ENCODE measurements at regions not wholly inside any gene's neighbourhood (a gene's known extent, or its start where the extent isn't known, plus 50 kb on each side); places are given as distances from the start of the nearest gene placed in this dataset.

- peaks cover 0 to 2% (median 0%) of the 10 kb centered on the region in 3 donors for H3K27me3 ChIP-seq (ENCODE audit: control insufficient read depth in 3 of 3, insufficient read depth in 3 of 3, low read length in 3 of 3)
- no peak overlapping the region for H3K4me3 ChIP-seq (ENCODE audit: low read length in 3 of 3)
- H3K4me1 ChIP-seq (ENCODE audit: control insufficient read depth in 3 of 3, insufficient read depth in 3 of 3, low read length in 3 of 3): no peaks in the 10 kb centered on the region
- no peak overlapping the region for H3K9ac ChIP-seq (ENCODE audit: low read depth in 1 of 3, low read length in 3 of 3)
- no peaks in the 10 kb centered on the region for H3K9me3 ChIP-seq (ENCODE audit: control insufficient read depth in 3 of 3, low read length in 3 of 3)
- H3K36me3 ChIP-seq (ENCODE audit: control insufficient read depth in 3 of 3, insufficient read depth in 3 of 3, low read length in 3 of 3): no peaks in the 10 kb centered on the region
- H3K27ac ChIP-seq (ENCODE audit: low read depth, low read length): no peak overlapping the region
Observed at GRCh38 chr1:14251871-14252270, 346.6 kb upstream of the KAZN start.

GRCh38 chr1:14253676-14254075, 344.8 kb upstream of the KAZN start:
- no peak overlapping the region for H3K9ac ChIP-seq (ENCODE audit: low read depth in 1 of 3, low read length in 3 of 3)
- H3K4me1 ChIP-seq (ENCODE audit: control insufficient read depth in 3 of 3, insufficient read depth in 3 of 3, low read length in 3 of 3): no peaks in the 10 kb centered on the region
- H3K36me3 ChIP-seq (ENCODE audit: control insufficient read depth in 3 of 3, insufficient read depth in 3 of 3, low read length in 3 of 3): no peaks in the 10 kb centered on the region
- no peak overlapping the region for H3K27ac ChIP-seq (ENCODE audit: low read depth, low read length)
- H3K27me3 ChIP-seq (ENCODE audit: control insufficient read depth in 3 of 3, insufficient read depth in 3 of 3, low read length in 3 of 3): peaks cover 0 to 2% (median 0%) of the 10 kb centered on the region in 3 donors
- H3K4me3 ChIP-seq (ENCODE audit: low read length in 3 of 3): no peak overlapping the region
- H3K9me3 ChIP-seq (ENCODE audit: control insufficient read depth in 3 of 3, low read length in 3 of 3): no peaks in the 10 kb centered on the region

DNA sequence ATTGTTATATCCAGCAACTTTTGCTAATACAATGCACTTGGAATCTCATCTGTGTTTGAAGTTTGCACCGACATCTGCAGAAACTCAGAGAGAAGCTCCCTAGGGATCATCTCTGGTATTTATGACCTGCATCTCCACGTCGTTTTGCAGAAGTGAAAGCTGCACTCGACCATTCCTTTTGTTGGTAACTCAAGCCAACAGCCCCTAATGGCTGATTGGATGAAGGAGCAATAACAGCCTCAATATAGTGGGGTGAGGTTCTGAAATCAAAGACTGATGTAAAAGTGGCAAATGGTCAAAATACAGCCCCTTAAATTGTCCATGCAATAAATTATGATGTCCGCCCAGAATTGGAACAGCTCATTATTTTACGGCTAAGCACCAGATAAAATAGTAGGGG, 344.2 kb upstream of the KAZN start:
- H3K4me3 ChIP-seq (ENCODE audit: low read length in 3 of 3): no peak overlapping the region
- H3K4me1 ChIP-seq (ENCODE audit: control insufficient read depth in 3 of 3, insufficient read depth in 3 of 3, low read length in 3 of 3): peaks cover 0 to 3% (median 0%) of the 10 kb centered on the region in 3 donors
- no peaks in the 10 kb centered on the region for H3K9me3 ChIP-seq (ENCODE audit: control insufficient read depth in 3 of 3, low read length in 3 of 3)
- H3K27me3 ChIP-seq (ENCODE audit: control insufficient read depth in 3 of 3, insufficient read depth in 3 of 3, low read length in 3 of 3): peaks cover 0 to 7% (median 0%) of the 10 kb centered on the region in 3 donors
- no peaks in the 10 kb centered on the region for H3K36me3 ChIP-seq (ENCODE audit: control insufficient read depth in 3 of 3, insufficient read depth in 3 of 3, low read length in 3 of 3)
- no peak overlapping the region for H3K9ac ChIP-seq (ENCODE audit: low read depth in 1 of 3, low read length in 3 of 3)
- H3K27ac ChIP-seq (ENCODE audit: low read depth, low read length): no peak overlapping the region

GRCh38 chr1:14255233-14255632, 343.3 kb upstream of the KAZN start:
- Histone ChIP-seq H3K4me3 (ENCODE audit: low read length in 3 of 3) (no peak overlapping the region), H3K36me3 (ENCODE audit: control insufficient read depth in 3 of 3, insufficient read depth in 3 of 3, low read length in 3 of 3) (no peaks in the 10 kb centered on the region), H3K27ac (ENCODE audit: low read depth, low read length) (no peak overlapping the region), H3K9me3 (ENCODE audit: control insufficient read depth in 3 of 3, low read length in 3 of 3) (no peaks in the 10 kb centered on the region), H3K4me1 (ENCODE audit: control insufficient read depth in 3 of 3, insufficient read depth in 3 of 3, low read length in 3 of 3) (peaks cover 0 to 3% (median 0%) of the 10 kb centered on the region in 3 donors), H3K27me3 (ENCODE audit: control insufficient read depth in 3 of 3, insufficient read depth in 3 of 3, low read length in 3 of 3) (peaks cover 0 to 12% (median 0%) of the 10 kb centered on the region in 3 donors), H3K9ac (ENCODE audit: low read depth in 1 of 3, low read length in 3 of 3) (no peak overlapping the region)

GRCh38 chr1:14255711-14256110, 342.8 kb upstream of the KAZN start:
- Histone ChIP-seq H3K4me1 (ENCODE audit: control insufficient read depth in 3 of 3, insufficient read depth in 3 of 3, low read length in 3 of 3) (peaks cover 0 to 3% (median 0%) of the 10 kb centered on the region in 3 donors), H3K4me3 (ENCODE audit: low read length in 3 of 3) (no peak overlapping the region), H3K9ac (ENCODE audit: low read depth in 1 of 3, low read length in 3 of 3) (no peak overlapping the region), H3K27ac (ENCODE audit: low read depth, low read length) (no peak overlapping the region), H3K9me3 (ENCODE audit: control insufficient read depth in 3 of 3, low read length in 3 of 3) (no peaks in the 10 kb centered on the region), H3K36me3 (ENCODE audit: control insufficient read depth in 3 of 3, insufficient read depth in 3 of 3, low read length in 3 of 3) (no peaks in the 10 kb centered on the region), H3K27me3 (ENCODE audit: control insufficient read depth in 3 of 3, insufficient read depth in 3 of 3, low read length in 3 of 3) (peaks cover 0 to 12% (median 0%) of the 10 kb centered on the region in 3 donors)

- H3K27me3 ChIP-seq (ENCODE audit: control insufficient read depth in 3 of 3, insufficient read depth in 3 of 3, low read length in 3 of 3): peaks cover 0 to 10% (median 2%) of the 10 kb centered on the region in 3 donors
- H3K9ac ChIP-seq (ENCODE audit: low read depth in 1 of 3, low read length in 3 of 3): no peak overlapping the region
- no peaks in the 10 kb centered on the region for H3K9me3 ChIP-seq (ENCODE audit: control insufficient read depth in 3 of 3, low read length in 3 of 3)
- no peak overlapping the region for H3K4me3 ChIP-seq (ENCODE audit: low read length in 3 of 3)
- no peak overlapping the region for H3K27ac ChIP-seq (ENCODE audit: low read depth, low read length)
- H3K4me1 ChIP-seq (ENCODE audit: control insufficient read depth in 3 of 3, insufficient read depth in 3 of 3, low read length in 3 of 3): peaks cover 0 to 3% (median 0%) of the 10 kb centered on the region in 3 donors
- H3K36me3 ChIP-seq (ENCODE audit: control insufficient read depth in 3 of 3, insufficient read depth in 3 of 3, low read length in 3 of 3): no peaks in the 10 kb centered on the region
Observed at GRCh38 chr1:14259191-14259757, 339.2 kb upstream of the KAZN start.

GRCh38 chr1:14260480-14260879, 338.0 kb upstream of the KAZN start:
- peaks cover 0 to 10% (median 3%) of the 10 kb centered on the region in 3 donors for H3K27me3 ChIP-seq (ENCODE audit: control insufficient read depth in 3 of 3, insufficient read depth in 3 of 3, low read length in 3 of 3)
- H3K27ac ChIP-seq (ENCODE audit: low read depth, low read length): no peak overlapping the region
- no peak overlapping the region for H3K4me3 ChIP-seq (ENCODE audit: low read length in 3 of 3)
- H3K9me3 ChIP-seq (ENCODE audit: control insufficient read depth in 3 of 3, low read length in 3 of 3): no peaks in the 10 kb centered on the region
- H3K4me1 ChIP-seq (ENCODE audit: control insufficient read depth in 3 of 3, insufficient read depth in 3 of 3, low read length in 3 of 3): peaks cover 0 to 3% (median 0%) of the 10 kb centered on the region in 3 donors
- no peak overlapping the region for H3K9ac ChIP-seq (ENCODE audit: low read depth in 1 of 3, low read length in 3 of 3)
- no peaks in the 10 kb centered on the region for H3K36me3 ChIP-seq (ENCODE audit: control insufficient read depth in 3 of 3, insufficient read depth in 3 of 3, low read length in 3 of 3)

DNA sequence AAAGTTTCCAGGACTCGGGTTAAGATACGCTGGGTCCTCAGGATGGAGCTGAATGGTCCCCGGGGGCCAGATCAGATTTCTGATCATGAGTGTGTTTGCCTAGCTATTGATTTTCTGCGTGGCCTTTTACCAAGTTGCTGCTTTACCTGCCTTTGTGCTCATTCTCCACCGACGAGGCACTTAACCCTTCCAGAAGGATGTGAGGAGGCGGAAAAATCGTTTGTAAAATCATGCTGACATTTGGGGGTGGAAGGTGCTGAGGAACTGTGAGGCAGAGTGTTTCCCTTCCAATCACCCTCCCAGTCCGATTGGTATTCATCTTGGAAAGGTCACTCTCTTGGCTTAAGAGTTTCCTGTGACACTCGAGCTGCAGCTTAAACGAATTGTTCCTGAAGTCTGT, 337.1 kb upstream of the KAZN start:
- Histone ChIP-seq H3K4me3 (ENCODE audit: low read length in 3 of 3) (no peak overlapping the region), H3K9ac (ENCODE audit: low read depth in 1 of 3, low read length in 3 of 3) (no peak overlapping the region), H3K4me1 (ENCODE audit: control insufficient read depth in 3 of 3, insufficient read depth in 3 of 3, low read length in 3 of 3) (peaks cover 0 to 3% (median 0%) of the 10 kb centered on the region in 3 donors), H3K36me3 (ENCODE audit: control insufficient read depth in 3 of 3, insufficient read depth in 3 of 3, low read length in 3 of 3) (no peaks in the 10 kb centered on the region), H3K27me3 (ENCODE audit: control insufficient read depth in 3 of 3, insufficient read depth in 3 of 3, low read length in 3 of 3) (peaks cover 0 to 10% (median 3%) of the 10 kb centered on the region in 3 donors), H3K27ac (ENCODE audit: low read depth, low read length) (no peak overlapping the region), H3K9me3 (ENCODE audit: control insufficient read depth in 3 of 3, low read length in 3 of 3) (no peaks in the 10 kb centered on the region)

- Histone ChIP-seq H3K4me1 (ENCODE audit: control insufficient read depth in 3 of 3, insufficient read depth in 3 of 3, low read length in 3 of 3) (peaks cover 0 to 3% (median 0%) of the 10 kb centered on the region in 3 donors), H3K27ac (ENCODE audit: low read depth, low read length) (no peak overlapping the region), H3K27me3 (ENCODE audit: control insufficient read depth in 3 of 3, insufficient read depth in 3 of 3, low read length in 3 of 3) (peaks cover 0 to 10% (median 3%) of the 10 kb centered on the region in 3 donors), H3K9ac (ENCODE audit: low read depth in 1 of 3, low read length in 3 of 3) (no peak overlapping the region), H3K36me3 (ENCODE audit: control insufficient read depth in 3 of 3, insufficient read depth in 3 of 3, low read length in 3 of 3) (no peaks in the 10 kb centered on the region), H3K4me3 (ENCODE audit: low read length in 3 of 3) (no peak overlapping the region), H3K9me3 (ENCODE audit: control insufficient read depth in 3 of 3, low read length in 3 of 3) (no peaks in the 10 kb centered on the region)
Observed at GRCh38 chr1:14262637-14263036, 335.8 kb upstream of the KAZN start.

DNA sequence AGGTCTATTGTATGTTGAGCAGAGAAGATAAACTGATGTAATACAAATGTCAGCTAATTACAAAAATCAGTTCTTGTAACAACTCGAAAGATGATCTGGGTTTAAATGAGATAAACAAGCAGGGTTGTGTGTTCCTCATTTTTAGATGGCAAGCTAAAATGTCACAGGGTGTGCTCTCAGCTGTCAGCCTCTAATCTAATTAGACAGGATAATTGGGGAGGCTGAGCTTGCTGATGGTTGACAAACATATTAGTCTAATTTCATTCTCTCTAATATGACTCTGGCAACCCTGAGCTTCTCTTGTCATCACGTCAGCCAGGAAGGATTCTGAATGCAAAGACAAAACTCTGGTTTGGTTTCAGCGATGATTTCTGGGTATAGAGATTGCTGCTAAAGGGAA, 335.3 kb upstream of the KAZN start:
- H3K27ac ChIP-seq (ENCODE audit: low read depth, low read length): no peak overlapping the region
- peaks cover 0 to 3% (median 0%) of the 10 kb centered on the region in 3 donors for H3K4me1 ChIP-seq (ENCODE audit: control insufficient read depth in 3 of 3, insufficient read depth in 3 of 3, low read length in 3 of 3)
- H3K9me3 ChIP-seq (ENCODE audit: control insufficient read depth in 3 of 3, low read length in 3 of 3): no peaks in the 10 kb centered on the region
- peaks cover 0 to 10% (median 3%) of the 10 kb centered on the region in 3 donors for H3K27me3 ChIP-seq (ENCODE audit: control insufficient read depth in 3 of 3, insufficient read depth in 3 of 3, low read length in 3 of 3)
- no peak overlapping the region for H3K4me3 ChIP-seq (ENCODE audit: low read length in 3 of 3)
- H3K36me3 ChIP-seq (ENCODE audit: control insufficient read depth in 3 of 3, insufficient read depth in 3 of 3, low read length in 3 of 3): no peaks in the 10 kb centered on the region
- H3K9ac ChIP-seq (ENCODE audit: low read depth in 1 of 3, low read length in 3 of 3): no peak overlapping the region

Measured in skeletal muscle tissue (tissue), 3 donors.